ENCODE measurements at regions not wholly inside any gene's neighbourhood (a gene's known extent, or its start where the extent isn't known, plus 50 kb on each side); places are given as distances from the start of the nearest gene placed in this dataset.

DNA sequence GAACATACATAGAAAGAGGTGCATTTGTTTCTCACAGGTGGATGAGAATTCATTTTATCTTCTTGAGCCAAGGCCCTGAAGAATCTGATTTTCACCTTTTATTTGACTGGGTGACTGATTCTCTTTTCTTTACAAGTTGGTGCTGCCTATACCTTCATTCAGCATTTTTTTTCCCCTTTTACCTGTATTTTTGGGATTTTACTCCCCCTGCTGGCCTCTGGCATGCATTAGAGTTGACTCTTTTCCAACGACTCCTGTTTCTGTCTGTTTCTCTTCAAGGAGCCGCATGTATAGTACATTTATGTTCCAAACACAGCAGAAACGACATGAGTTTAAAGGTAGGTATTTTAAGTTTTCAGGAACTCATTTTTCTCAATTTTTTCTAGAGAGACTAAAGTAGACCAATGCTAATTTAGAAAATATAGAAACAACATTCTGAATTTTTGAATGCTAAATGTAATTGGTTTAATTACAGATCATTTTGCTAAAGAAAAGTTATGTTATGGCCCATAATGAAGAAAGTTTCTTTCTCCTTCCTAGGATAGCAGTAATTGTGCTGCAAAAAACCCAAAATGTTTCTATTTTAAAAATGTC lies 149.8 kb upstream of the HDAC9 start:
- TF ChIP-seq, protein P1, sequence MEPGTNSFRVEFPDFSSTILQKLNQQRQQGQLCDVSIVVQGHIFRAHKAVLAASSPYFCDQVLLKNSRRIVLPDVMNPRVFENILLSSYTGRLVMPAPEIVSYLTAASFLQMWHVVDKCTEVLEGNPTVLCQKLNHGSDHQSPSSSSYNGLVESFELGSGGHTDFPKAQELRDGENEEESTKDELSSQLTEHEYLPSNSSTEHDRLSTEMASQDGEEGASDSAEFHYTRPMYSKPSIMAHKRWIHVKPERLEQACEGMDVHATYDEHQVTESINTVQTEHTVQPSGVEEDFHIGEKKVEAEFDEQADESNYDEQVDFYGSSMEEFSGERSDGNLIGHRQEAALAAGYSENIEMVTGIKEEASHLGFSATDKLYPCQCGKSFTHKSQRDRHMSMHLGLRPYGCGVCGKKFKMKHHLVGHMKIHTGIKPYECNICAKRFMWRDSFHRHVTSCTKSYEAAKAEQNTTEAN (CRISPR knock-in tag; IDR thresholded peaks at IDR 0.05), result no peak
- TF ChIP-seq, protein P2, sequence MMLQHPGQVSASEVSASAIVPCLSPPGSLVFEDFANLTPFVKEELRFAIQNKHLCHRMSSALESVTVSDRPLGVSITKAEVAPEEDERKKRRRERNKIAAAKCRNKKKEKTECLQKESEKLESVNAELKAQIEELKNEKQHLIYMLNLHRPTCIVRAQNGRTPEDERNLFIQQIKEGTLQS (CRISPR knock-in tag; conservative IDR thresholded peaks at IDR 0.05), result no peak
- no peak for TF ChIP-seq NR2C2 (CRISPR knock-in tag; IDR thresholded peaks at IDR 0.05)
